Parathyroid adenoma (tissue), 2 donors: ENCODE measurements at regions not wholly inside any gene's neighbourhood (a gene's known extent, or its start where the extent isn't known, plus 50 kb on each side); places are given as distances from the start of the nearest gene placed in this dataset.

ENCODE experiments used
- H2AFZ ChIP-seq: fragments of 300-600 bp; sonication (generic); one replicate; pipeline ENCODE4 v1.7.0; 2017; ENCODE audit warnings: antibody characterized with exemption, mild to moderate bottlenecking
- H3K27ac ChIP-seq: fragments of 300-600 bp; sonication (generic); one replicate; pipeline ENCODE4 v1.7.0; 2017
- H3K27me3 ChIP-seq: fragments of 300-600 bp; sonication (generic); one replicate; pipeline ENCODE4 v1.7.0; 2017; ENCODE audit warnings: low read length; ENCODE audit not compliant: control insufficient read depth, insufficient read depth
- H3K36me3 ChIP-seq: fragments of 300-600 bp; sonication (generic); one replicate; pipeline ENCODE4 v1.7.0; 2017; ENCODE audit warnings: low read length; ENCODE audit not compliant: control insufficient read depth, insufficient read depth
- H3K4me1 ChIP-seq: fragments of 300-600 bp; sonication (generic); one replicate; pipeline ENCODE4 v1.7.0; 2017; ENCODE audit warnings: control low read depth
- H3K4me2 ChIP-seq: fragments of 300-600 bp; sonication (generic); one replicate; pipeline ENCODE4 v1.7.0; 2017; ENCODE audit warnings: low read length
- H3K4me3 ChIP-seq: fragments of 300-600 bp; sonication (generic); one replicate; pipeline ENCODE4 v1.7.0; 2017; ENCODE audit warnings: low read depth, low read length
- H3K79me2 ChIP-seq: fragments of 300-600 bp; sonication (generic); one replicate; pipeline ENCODE4 v1.7.0; 2017; ENCODE audit warnings: control low read depth
- H3K9ac ChIP-seq: fragments of 300-600 bp; sonication (generic); one replicate; pipeline ENCODE4 v1.7.0; 2017; ENCODE audit warnings: mild to moderate bottlenecking
- H3K9me3 ChIP-seq: fragments of 300-600 bp; sonication (generic); one replicate; pipeline ENCODE4 v1.7.0; 2017; ENCODE audit warnings: low read length; ENCODE audit not compliant: control insufficient read depth
- TF ChIP-seq, protein P1 (sequence below): fragments of 300-600 bp; sonication (generic); IDR thresholded peaks from one replicate; pipeline ENCODE4 v1.7.0; 2017; ENCODE audit warnings: antibody characterized with exemption, mild to moderate bottlenecking
- donor health status: primary hyperparathyroidism.

DNA sequence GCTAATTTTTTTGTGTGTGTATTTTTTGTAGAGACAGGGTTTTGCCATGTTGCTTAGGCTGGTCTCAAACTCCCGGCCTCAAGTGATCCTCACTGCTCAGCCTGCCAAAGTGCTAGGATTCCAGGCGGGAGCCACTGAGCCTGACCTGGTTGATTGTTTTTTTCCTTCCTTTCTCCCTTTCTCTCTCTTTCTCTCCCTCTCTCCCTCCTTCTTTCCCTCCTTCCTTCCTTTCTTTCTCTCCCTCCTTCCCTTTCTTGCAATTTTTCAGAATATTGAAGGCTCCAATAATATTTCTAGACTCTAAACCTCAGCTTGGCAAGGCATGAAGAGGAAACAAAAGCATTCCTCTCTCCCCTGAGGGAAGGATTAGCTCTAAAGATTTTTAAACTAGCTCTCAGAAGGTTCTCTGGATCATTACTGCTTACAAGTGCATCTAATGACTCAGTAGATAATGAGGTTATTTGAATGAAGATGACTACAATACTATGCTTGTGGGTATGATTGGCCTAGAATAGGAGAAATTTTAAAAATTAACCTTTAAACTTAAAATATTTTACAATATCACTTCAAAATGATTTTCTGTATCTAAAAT, 68.5 kb upstream of the GADD45A start:
- H3K4me2 ChIP-seq: no peak overlapping the region
- H3K36me3 ChIP-seq: no peaks in the 10 kb centered on the region
- H3K27me3 ChIP-seq: no peaks in the 10 kb centered on the region
- H2AFZ ChIP-seq: no peak overlapping the region
- H3K79me2 ChIP-seq: no peaks in the 10 kb centered on the region
- TF ChIP-seq, protein P1, sequence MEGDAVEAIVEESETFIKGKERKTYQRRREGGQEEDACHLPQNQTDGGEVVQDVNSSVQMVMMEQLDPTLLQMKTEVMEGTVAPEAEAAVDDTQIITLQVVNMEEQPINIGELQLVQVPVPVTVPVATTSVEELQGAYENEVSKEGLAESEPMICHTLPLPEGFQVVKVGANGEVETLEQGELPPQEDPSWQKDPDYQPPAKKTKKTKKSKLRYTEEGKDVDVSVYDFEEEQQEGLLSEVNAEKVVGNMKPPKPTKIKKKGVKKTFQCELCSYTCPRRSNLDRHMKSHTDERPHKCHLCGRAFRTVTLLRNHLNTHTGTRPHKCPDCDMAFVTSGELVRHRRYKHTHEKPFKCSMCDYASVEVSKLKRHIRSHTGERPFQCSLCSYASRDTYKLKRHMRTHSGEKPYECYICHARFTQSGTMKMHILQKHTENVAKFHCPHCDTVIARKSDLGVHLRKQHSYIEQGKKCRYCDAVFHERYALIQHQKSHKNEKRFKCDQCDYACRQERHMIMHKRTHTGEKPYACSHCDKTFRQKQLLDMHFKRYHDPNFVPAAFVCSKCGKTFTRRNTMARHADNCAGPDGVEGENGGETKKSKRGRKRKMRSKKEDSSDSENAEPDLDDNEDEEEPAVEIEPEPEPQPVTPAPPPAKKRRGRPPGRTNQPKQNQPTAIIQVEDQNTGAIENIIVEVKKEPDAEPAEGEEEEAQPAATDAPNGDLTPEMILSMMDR: no peak
- H3K9ac ChIP-seq: no peak overlapping the region
- no peak overlapping the region for H3K4me3 ChIP-seq
- peaks cover 24% of the 10 kb centered on the region for H3K4me1 ChIP-seq
- no peaks in the 10 kb centered on the region for H3K9me3 ChIP-seq
- H3K27ac ChIP-seq: no peak overlapping the region

DNA sequence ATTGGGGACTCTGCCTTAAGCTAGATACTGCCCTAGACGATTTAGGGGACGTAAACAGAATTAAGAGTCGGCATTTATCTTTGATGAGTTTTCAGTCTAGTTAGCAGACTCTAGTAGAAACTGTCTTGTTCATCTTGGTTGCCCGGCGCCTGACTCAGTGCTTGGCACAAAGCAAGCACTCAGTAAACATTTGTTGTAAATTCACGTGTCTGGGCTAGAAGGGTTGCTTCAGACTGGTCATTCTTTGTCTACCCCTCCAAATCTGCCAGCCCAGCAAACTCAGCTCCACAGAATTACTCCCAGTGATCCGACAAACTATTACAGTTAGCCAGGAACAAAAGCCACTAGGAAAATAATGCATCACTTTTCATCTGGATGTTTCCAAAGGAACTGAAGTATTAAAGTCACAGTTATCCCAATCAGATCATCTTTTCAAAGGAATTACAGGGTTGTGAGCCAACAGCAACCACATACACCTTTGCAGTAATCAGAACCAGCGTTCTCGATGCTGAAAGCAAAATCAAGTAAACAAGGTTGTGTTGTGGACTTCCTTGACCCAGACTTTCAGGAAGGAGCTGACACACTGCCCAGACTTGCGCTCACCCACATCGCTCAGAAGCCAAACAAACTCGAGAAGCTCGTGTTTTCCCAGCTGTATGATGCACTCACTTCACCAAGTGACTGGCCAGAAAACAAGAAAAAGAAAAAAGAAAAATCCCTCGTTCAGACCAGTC, 66.5 kb upstream of the GADD45A start:
- Histone ChIP-seq H3K36me3 (no peaks in the 10 kb centered on the region), H3K4me3 (peak overlapping the region; percentile 11), H3K27me3 (no peaks in the 10 kb centered on the region), H3K9ac (no peak overlapping the region), H3K79me2 (no peaks in the 10 kb centered on the region), H3K27ac (peak overlapping the region; percentile 74), H3K9me3 (no peaks in the 10 kb centered on the region), H2AFZ (peak overlapping the region; percentile 50), H3K4me1 (peaks cover 14% of the 10 kb centered on the region), H3K4me2 (peak overlapping the region; percentile 24)
- TF ChIP-seq, protein P1: no peak

DNA sequence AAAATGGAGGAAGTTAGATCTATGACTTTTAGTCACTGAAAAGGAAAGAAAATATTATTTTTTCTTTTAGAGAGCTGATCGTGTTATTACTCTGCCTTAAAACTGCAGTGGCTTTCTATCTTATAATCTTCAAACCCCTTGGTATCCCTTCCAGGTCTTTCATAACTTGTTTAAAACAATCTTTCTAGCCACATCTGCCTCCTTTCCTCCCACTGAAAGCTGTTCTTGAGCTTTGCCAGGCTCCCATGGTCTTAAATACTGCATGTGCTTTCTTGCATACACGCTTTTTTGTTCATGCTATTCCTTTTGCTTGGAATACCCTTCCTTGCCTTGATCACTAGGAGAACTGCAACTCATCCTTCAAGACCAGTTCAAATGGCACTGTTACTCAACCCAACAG, 65.9 kb upstream of the GADD45A start:
- H3K79me2 ChIP-seq: no peaks in the 10 kb centered on the region
- peaks cover 14% of the 10 kb centered on the region for H3K4me1 ChIP-seq
- H3K4me2 ChIP-seq: peak overlapping the region; percentile 24
- no peak overlapping the region for H2AFZ ChIP-seq
- no peaks in the 10 kb centered on the region for H3K9me3 ChIP-seq
- peak overlapping the region; percentile 74 for H3K27ac ChIP-seq
- TF ChIP-seq, protein P1: no peak
- no peaks in the 10 kb centered on the region for H3K36me3 ChIP-seq
- peak overlapping the region; percentile 11 for H3K4me3 ChIP-seq
- H3K9ac ChIP-seq: no peak overlapping the region
- H3K27me3 ChIP-seq: no peaks in the 10 kb centered on the region

DNA sequence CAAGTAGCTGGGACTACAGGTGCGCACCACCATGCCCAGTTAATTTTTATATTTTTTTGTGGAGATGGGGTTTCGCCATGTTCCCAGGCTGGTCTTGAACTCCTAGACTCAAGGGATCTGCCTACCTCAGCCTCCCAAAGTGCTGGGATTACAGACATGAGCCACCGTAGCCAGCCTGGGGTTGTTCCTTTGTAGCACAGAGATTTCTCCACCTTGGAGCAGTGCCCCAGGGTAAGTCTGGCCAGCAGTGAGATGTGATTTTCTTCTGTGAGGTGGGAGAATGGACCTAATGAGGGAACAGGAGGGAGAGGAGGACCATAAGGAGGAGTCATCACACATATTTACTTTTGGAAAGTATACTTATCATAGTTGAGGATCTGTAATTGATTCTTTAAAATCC, 61.1 kb upstream of the GADD45A start:
- Histone ChIP-seq H3K4me3 (no peak overlapping the region), H3K36me3 (no peaks in the 10 kb centered on the region), H3K4me1 (peaks cover 10% of the 10 kb centered on the region), H3K27me3 (no peaks in the 10 kb centered on the region), H3K4me2 (no peak overlapping the region), H3K9ac (no peak overlapping the region), H3K79me2 (no peaks in the 10 kb centered on the region), H3K27ac (no peak overlapping the region), H3K9me3 (no peaks in the 10 kb centered on the region), H2AFZ (no peak overlapping the region)
- TF ChIP-seq, protein P1: no peak

DNA sequence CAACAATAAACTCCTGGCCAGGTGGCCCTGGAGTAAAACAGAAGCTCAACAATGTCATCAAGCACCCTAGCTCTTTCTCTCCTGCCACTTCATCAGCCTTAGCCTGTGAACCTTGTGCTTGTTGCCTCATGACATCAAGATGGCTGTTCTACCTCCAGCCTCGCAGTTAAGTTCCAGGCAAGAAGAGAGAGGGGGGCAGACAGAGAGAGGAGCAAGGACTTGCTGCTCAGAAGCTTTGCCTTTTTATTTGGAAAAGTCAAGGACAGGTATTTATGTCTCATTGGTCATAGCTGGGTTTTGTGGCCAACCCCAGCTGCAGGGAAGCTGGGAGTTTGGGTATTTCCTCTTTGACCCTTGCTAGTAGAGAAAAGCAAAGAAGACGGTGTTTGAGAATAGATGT, 60.3 kb upstream of the GADD45A start:
- H3K79me2 ChIP-seq: no peaks in the 10 kb centered on the region
- no peak overlapping the region for H3K4me2 ChIP-seq
- TF ChIP-seq, protein P1: no peak

More for the DNA sequence above, 60.3 kb upstream of the GADD45A start:
- Histone ChIP-seq H3K9ac (no peak overlapping the region), H3K27me3 (no peaks in the 10 kb centered on the region), H3K4me3 (no peak overlapping the region), H3K36me3 (no peaks in the 10 kb centered on the region), H2AFZ (no peak overlapping the region), H3K9me3 (no peaks in the 10 kb centered on the region), H3K27ac (no peak overlapping the region), H3K4me1 (peaks cover 4% of the 10 kb centered on the region)
